Muscle layer of colon (tissue), 2 donors: ENCODE measurements at regions not wholly inside any gene's neighbourhood (a gene's known extent, or its start where the extent isn't known, plus 50 kb on each side); places are given as distances from the start of the nearest gene placed in this dataset.

Experiments used
- H3K27ac ChIP-seq: one replicate; pipeline ENCODE4 v1.7.0; 2013; ENCODE audit warnings: low read depth, mild to moderate bottlenecking, low read length, moderate library complexity
- H3K27me3 ChIP-seq, 2 donors: one replicate each; pipeline ENCODE4 v1.7.0; 2013; ENCODE audit warnings: low read length in 2 of 2, mild to moderate bottlenecking in 2 of 2; ENCODE audit not compliant: insufficient read depth in 2 of 2, control insufficient read depth in 1 of 2
- H3K36me3 ChIP-seq: one replicate; pipeline ENCODE4 v1.7.0; 2013; ENCODE audit warnings: mild to moderate bottlenecking, low read length; ENCODE audit not compliant: insufficient read depth
- H3K4me1 ChIP-seq: one replicate; pipeline ENCODE4 v1.7.0; 2013; ENCODE audit warnings: mild to moderate bottlenecking, low read length; ENCODE audit not compliant: insufficient read depth
- H3K4me3 ChIP-seq, 2 donors: one replicate each; pipeline ENCODE4 v1.7.0; 2013; ENCODE audit warnings: low read length in 2 of 2, low read depth in 1 of 2, mild to moderate bottlenecking in 1 of 2, moderate library complexity in 1 of 2
- H3K9ac ChIP-seq: one replicate; pipeline ENCODE4 v1.7.0; 2013; ENCODE audit warnings: low read length
- H3K9me3 ChIP-seq: one replicate; pipeline ENCODE4 v1.7.0; 2013; ENCODE audit warnings: mild to moderate bottlenecking, low read length
- donor health status: abdominal sarcoma.
- donor health status: Adenocarcinoma of cecum.

- H3K9me3 ChIP-seq = no peaks in the 10 kb centered on the region
- no peaks in the 10 kb centered on the region for H3K36me3 ChIP-seq
- H3K27me3 ChIP-seq = no peaks in the 10 kb centered on the region
- H3K9ac ChIP-seq = no peak overlapping the region
- no peaks in the 10 kb centered on the region for H3K4me1 ChIP-seq
- H3K4me3 ChIP-seq = no peak overlapping the region
- no peak overlapping the region for H3K27ac ChIP-seq
Observed at GRCh38 chr6:164315376-164315775, 900.9 kb downstream of the QKI start.

- Histone ChIP-seq H3K27me3 (no peaks in the 10 kb centered on the region), H3K9me3 (no peaks in the 10 kb centered on the region), H3K27ac (no peak overlapping the region), H3K4me3 (no peak overlapping the region), H3K4me1 (no peaks in the 10 kb centered on the region), H3K9ac (no peak overlapping the region), H3K36me3 (no peaks in the 10 kb centered on the region)
Observed at GRCh38 chr6:164308339-164308738, 893.8 kb downstream of the QKI start.

GRCh38 chr6:164303102-164303964, 888.8 kb downstream of the QKI start:
- H3K4me3 ChIP-seq = no peak overlapping the region
- H3K27ac ChIP-seq = no peak overlapping the region
- H3K4me1 ChIP-seq = no peaks in the 10 kb centered on the region
- no peaks in the 10 kb centered on the region for H3K27me3 ChIP-seq
- no peaks in the 10 kb centered on the region for H3K36me3 ChIP-seq
- H3K9ac ChIP-seq = no peak overlapping the region
- no peaks in the 10 kb centered on the region for H3K9me3 ChIP-seq

GRCh38 chr6:164296411-164296810, 881.9 kb downstream of the QKI start:
- Histone ChIP-seq H3K9ac (no peak overlapping the region), H3K36me3 (no peaks in the 10 kb centered on the region), H3K4me1 (no peaks in the 10 kb centered on the region), H3K4me3 (no peak overlapping the region), H3K27ac (no peak overlapping the region), H3K27me3 (no peaks in the 10 kb centered on the region), H3K9me3 (peaks cover 3% of the 10 kb centered on the region)

GRCh38 chr6:164294047-164294784, 879.7 kb downstream of the QKI start:
- Histone ChIP-seq H3K4me3 (no peak overlapping the region), H3K9me3 (peaks cover 6% of the 10 kb centered on the region), H3K27me3 (no peaks in the 10 kb centered on the region), H3K36me3 (no peaks in the 10 kb centered on the region), H3K4me1 (no peaks in the 10 kb centered on the region), H3K27ac (no peak overlapping the region), H3K9ac (no peak overlapping the region)

- Histone ChIP-seq H3K36me3 (no peaks in the 10 kb centered on the region), H3K4me1 (no peaks in the 10 kb centered on the region), H3K9me3 (peaks cover 6% of the 10 kb centered on the region), H3K27me3 (no peaks in the 10 kb centered on the region), H3K4me3 (no peak overlapping the region), H3K27ac (no peak overlapping the region), H3K9ac (no peak overlapping the region)
Observed at GRCh38 chr6:164291224-164291623, 876.7 kb downstream of the QKI start.

GRCh38 chr6:164290101-164290500, 875.6 kb downstream of the QKI start:
- Histone ChIP-seq H3K4me1 (no peaks in the 10 kb centered on the region), H3K27ac (no peak overlapping the region), H3K4me3 (no peak overlapping the region), H3K27me3 (no peaks in the 10 kb centered on the region), H3K9ac (no peak overlapping the region), H3K9me3 (peaks cover 6% of the 10 kb centered on the region), H3K36me3 (no peaks in the 10 kb centered on the region)

- Histone ChIP-seq H3K4me1 (no peaks in the 10 kb centered on the region), H3K27ac (no peak overlapping the region), H3K9ac (no peak overlapping the region), H3K9me3 (no peaks in the 10 kb centered on the region), H3K27me3 (no peaks in the 10 kb centered on the region), H3K36me3 (no peaks in the 10 kb centered on the region), H3K4me3 (no peak overlapping the region)
Observed at GRCh38 chr6:164286011-164286410, 871.5 kb downstream of the QKI start.

- H3K36me3 ChIP-seq = no peaks in the 10 kb centered on the region
- no peaks in the 10 kb centered on the region for H3K9me3 ChIP-seq
- no peak overlapping the region for H3K9ac ChIP-seq
- H3K4me1 ChIP-seq = no peaks in the 10 kb centered on the region
- H3K27me3 ChIP-seq = no peaks in the 10 kb centered on the region
- H3K27ac ChIP-seq = no peak overlapping the region
- H3K4me3 ChIP-seq = no peak overlapping the region
Observed at GRCh38 chr6:164283574-164283973, 869.1 kb downstream of the QKI start.

- H3K27me3 ChIP-seq = no peaks in the 10 kb centered on the region
- no peak overlapping the region for H3K4me3 ChIP-seq
- H3K36me3 ChIP-seq = no peaks in the 10 kb centered on the region
- peaks cover 4% of the 10 kb centered on the region for H3K9me3 ChIP-seq
- no peak overlapping the region for H3K9ac ChIP-seq
- H3K4me1 ChIP-seq = no peaks in the 10 kb centered on the region
- no peak overlapping the region for H3K27ac ChIP-seq
Observed at GRCh38 chr6:164276211-164276610, 861.7 kb downstream of the QKI start.

GRCh38 chr6:164275773-164276172, 861.3 kb downstream of the QKI start:
- Histone ChIP-seq H3K9me3 (peaks cover 4% of the 10 kb centered on the region), H3K36me3 (no peaks in the 10 kb centered on the region), H3K27ac (no peak overlapping the region), H3K4me1 (no peaks in the 10 kb centered on the region), H3K27me3 (no peaks in the 10 kb centered on the region), H3K9ac (no peak overlapping the region), H3K4me3 (no peak overlapping the region)
